GM12873 (cell line): ENCODE measurements at regions not wholly inside any gene's neighbourhood (a gene's known extent, or its start where the extent isn't known, plus 50 kb on each side); places are given as distances from the start of the nearest gene placed in this dataset.

ENCODE experiments used
- TF ChIP-seq, protein P1 (sequence below): IDR thresholded peaks from 2 replicates; pipeline ENCODE4 v1.5.1; 2012; ENCODE audit warnings: low read depth, mild to moderate bottlenecking, moderate library complexity, low read length, control low read depth; ENCODE audit not compliant: insufficient read depth; ENCODE audit errors: missing control alignments

DNA sequence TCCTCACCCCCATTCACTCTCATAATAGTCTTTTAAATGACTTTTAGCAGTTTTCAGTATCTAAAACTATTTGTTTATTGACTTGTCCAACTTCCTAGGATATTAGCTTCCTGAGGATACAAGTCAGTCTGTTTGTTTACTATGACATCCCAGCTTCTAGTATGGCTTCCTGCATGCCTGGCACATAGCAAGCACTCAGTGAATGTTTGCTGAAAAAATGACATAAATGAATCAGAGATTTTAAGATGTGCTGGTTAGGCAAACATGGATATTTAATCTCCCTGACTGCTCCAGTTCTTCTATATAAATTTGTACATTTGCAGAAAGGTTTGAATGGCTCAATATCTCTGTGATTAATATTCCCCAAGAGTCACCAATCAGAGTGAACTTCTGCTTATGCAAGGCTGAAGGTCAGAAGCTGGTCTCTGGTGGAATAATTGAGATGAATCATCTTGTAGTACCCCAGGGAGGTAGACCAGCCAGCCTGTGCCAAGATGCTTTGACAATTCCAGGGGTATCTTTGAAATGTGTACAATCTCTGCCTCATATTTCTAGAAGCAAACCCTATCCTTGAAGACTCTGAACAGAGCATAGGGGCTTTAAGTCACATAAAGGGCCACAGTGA, 219.0 kb upstream of the LMCD1 start:
- TF ChIP-seq, protein P1, sequence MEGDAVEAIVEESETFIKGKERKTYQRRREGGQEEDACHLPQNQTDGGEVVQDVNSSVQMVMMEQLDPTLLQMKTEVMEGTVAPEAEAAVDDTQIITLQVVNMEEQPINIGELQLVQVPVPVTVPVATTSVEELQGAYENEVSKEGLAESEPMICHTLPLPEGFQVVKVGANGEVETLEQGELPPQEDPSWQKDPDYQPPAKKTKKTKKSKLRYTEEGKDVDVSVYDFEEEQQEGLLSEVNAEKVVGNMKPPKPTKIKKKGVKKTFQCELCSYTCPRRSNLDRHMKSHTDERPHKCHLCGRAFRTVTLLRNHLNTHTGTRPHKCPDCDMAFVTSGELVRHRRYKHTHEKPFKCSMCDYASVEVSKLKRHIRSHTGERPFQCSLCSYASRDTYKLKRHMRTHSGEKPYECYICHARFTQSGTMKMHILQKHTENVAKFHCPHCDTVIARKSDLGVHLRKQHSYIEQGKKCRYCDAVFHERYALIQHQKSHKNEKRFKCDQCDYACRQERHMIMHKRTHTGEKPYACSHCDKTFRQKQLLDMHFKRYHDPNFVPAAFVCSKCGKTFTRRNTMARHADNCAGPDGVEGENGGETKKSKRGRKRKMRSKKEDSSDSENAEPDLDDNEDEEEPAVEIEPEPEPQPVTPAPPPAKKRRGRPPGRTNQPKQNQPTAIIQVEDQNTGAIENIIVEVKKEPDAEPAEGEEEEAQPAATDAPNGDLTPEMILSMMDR = no peak

DNA sequence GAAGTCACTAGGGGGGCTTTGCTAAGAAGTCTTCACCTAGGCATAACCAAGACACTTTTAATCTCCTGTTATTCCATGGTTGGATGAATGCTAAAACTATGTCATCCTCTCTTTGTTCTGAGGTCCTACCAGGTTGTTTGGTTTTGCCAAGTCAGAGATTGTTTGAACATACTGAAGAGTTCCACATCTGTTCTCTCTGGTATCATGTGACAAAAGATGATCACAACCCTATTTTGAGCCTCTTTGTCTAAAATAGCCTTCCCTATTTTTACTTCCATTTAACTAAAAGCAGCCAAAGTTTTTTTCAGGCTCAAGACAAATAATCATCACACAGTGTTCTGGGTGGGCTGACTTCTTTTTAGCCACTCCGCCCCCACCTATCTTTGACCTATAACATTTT, 218.4 kb upstream of the LMCD1 start:
- TF ChIP-seq, protein P1 = no peak

DNA sequence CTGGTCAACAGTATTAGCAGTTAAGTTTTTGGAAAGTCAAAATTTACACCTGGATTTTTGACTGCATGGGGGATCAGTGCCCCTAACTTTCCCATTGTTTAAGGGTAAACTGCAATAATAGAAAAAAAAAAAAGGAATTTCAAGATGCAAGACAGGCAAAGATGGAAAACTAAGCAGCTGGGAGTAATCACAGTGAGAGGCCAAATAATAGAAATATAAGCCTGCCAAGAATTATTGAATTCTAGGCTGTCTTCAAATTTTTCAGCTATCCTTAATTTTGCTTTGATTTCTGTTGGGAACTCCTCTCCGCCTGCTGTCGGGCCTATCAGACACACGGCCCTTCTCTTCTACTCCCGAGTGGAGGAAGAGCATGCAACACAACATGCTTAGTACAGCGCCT, 215.5 kb upstream of the LMCD1 start:
- TF ChIP-seq, protein P1 = no peak

DNA sequence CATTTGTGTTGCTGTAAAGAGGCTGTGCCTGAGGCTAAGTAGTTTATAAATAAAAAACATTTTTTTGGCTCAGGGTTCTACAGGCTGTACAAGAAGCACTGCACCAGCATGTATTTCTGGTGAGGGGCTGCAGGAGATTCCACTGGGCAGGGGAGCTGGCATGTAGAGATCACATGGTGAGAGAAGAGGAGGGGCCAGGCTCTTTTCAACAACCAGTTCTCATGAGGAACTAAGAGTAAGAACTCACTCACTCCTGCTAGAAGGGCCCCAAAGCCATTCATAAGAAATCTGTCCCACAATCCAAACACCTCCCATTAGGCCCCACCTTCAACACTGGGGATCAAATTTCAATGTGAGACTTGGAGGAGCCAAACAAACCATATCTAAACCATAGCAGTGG, 214.9 kb upstream of the LMCD1 start:
- TF ChIP-seq, protein P1 = no peak

DNA sequence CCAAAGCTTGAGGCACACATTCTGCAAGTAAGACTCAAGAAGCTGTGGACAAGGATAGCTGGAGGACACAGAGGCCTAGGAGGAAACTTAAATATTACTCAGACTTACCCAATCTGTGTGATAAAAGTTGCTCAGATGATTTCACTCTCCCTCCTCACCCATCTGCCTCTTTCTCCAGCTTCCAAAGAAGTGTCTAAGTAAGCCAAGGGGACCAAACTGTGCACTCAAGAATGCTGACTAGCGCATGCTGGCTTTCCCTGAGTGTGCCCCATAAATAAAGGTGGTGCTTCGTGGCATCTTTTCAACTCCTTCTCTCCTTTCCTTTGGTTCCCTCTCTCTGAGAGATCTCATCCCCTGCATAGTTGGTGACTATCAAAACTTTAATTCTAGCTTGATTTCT, 211.0 kb upstream of the LMCD1 start:
- TF ChIP-seq, protein P1 = no peak

DNA sequence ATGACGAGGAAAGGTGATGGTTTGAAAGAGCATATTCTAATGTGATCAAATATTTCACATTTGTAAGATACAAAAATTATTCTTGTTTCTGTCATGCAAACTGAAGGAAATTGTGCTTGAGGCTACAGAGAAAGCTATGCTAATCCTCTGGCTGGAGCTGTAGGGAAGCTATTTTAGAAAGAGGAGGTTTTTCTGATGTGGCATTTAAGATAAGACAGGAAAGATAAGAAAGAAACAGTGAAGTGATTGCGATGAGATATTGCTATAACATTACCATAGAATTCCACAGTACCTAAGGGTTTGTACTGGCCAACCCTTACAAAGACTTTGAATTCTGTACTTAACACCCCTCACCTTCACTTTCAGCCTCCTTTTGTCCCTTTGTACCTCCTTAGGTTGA, 205.2 kb upstream of the LMCD1 start:
- TF ChIP-seq, protein P1 = no peak

DNA sequence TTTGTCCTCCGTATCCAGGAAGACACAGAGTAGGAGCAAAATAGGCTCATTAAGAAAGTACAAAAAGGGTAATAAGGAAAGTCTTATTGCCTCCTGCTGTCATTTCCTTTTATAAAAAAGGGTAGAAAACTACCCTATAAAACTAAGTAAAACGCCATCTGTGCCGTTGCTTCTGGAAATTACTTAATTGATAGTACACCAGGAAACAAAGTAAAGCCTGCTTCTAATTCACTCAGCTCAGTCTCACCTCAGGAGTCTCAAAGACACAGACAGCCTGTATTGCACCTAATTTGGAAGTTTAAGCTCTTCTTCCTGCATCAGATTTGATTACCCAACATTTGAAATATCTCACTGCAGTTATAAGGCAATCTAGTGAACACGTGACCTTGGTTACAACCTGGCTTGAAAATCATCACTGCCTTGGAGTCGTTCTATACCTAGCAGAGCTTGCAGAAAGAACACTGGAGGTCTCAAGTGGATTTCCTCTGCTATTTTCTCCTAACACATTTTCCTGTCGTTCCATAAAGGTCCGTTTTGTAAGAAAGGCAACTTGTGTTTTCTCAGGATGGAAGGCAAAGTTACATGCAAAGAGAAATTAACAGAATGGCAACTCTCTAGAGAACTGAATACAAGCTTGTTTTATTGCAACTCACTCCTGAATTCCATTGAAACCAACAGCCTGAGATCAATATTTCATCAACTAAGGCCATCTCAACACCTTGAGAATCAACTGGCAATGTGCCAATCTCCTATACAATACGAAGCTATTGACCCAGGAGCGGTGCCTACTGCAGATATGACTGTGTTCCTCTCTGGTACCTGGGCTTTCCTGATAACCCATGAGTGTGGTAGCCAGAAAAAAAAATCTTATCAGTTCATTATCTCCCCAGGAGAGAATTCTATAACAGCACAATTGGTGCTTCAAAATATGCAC, 203.3 kb upstream of the LMCD1 start:
- TF ChIP-seq, protein P1 = no peak
